Fibroblast of skin of back (primary cell): ENCODE measurements at regions not wholly inside any gene's neighbourhood (a gene's known extent, or its start where the extent isn't known, plus 50 kb on each side); places are given as distances from the start of the nearest gene placed in this dataset.

Experiments
- DNase-seq: peaks from one replicate; pipeline ENCODE4 v3.0.0-alpha.2; 2013

DNA sequence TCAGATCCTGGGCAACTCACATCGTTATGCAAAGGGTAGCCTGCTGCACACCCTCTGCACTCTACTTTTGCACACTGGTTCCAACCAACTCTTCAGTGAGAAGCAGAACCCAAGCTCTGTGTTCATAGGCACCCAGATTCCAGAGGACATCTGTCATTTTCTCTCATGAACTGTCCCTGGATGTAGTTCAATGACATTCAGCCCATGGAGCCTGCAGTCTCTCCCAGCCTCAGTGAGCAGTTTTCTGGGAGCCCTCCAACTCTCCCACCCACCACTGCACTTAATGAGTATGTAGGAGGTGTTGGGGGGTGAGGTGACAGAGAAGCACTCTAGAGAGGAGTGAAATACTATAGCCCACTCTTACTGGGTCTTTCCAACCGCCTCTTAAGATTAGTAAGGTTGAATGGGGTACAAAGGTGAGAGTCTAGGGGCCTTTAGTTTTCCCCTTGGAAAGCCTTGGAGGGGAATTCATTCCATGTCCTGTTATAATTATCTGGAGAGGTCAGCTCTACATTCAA, 58.1 kb upstream of the APOBEC4 start:
- no peak for DNase-seq

DNA sequence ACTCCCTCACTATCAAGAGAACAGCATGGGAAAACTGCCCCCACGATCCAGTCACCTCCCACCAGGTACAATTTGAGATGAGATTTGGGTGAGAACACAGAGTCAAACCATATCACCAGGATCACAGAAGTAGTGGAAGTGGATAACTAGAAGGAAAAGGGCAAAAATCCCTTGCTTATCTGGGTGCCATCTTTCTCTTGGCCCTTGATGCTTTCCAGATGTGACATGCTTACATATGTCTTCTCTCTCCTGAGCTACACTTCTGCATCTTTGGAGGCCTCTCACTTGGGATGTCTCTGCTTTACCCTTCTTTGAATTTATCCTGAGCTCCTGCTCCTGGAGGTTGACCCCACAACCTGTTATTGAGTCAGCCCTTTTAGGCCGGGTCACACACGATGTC, 57.6 kb upstream of the APOBEC4 start:
- DNase-seq: no peak

DNA sequence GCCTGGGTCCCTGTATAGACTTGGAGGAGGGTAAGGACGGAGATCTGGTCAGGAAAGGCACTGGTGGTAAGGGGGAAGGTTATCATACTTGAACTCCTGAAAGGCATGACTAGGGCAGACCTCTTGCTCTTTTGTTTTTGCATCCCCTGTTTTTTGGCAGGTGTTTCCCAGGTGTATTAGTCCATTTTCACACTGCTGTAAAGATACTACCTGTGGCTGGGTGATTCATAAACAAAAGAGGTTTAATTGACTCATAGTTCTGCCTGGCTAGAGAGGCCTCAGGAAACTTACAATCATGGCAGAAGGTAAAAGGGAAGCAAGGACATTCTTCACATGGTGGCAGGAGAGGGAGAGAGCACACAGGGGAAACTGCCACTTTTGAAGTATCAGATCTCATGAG, 57.2 kb upstream of the APOBEC4 start:
- no peak for DNase-seq

DNA sequence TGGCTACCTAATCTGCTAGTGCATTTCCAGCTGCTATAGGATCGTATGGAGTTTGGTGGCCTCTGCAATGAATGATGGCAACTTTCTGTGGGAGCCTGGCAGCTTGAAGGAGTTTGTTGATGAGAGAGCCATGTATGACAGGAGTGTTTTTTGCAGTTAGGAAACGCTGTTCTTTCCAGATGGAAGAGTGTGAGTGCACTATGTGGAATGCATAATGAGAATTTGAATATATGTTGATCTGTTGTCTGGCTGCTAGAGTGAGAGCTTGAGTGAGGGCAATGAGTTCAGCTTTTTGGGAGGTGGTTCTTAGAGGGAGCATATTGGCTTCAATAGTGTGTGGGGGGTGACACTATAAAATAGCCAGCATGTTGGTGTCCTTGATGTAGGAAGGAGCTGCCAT, 51.0 kb upstream of the APOBEC4 start:
- DNase-seq: no peak
